Keratinocyte (primary cell): ENCODE measurements at regions not wholly inside any gene's neighbourhood (a gene's known extent, or its start where the extent isn't known, plus 50 kb on each side); places are given as distances from the start of the nearest gene placed in this dataset.

ENCODE experiments used
- DNase-seq: peaks from one replicate; pipeline ENCODE4 v3.0.0-alpha.2; 2011; ENCODE audit warnings: low read depth, missing footprints, low spot score
- FAIRE-seq: peaks from 2 replicates; lab custom pipeline; 2011; peaks lifted over from hg19 to GRCh38; lab: Jason Lieb, UNC
- H2AFZ ChIP-seq: 2 replicates; pipeline ENCODE4 v1.6.0; 2012; ENCODE audit warnings: low read length, control low read depth, inconsistent platforms; ENCODE audit not compliant: control insufficient read depth
- H3K27ac ChIP-seq: 2 replicates; pipeline ENCODE4 v1.5.1; 2011; ENCODE audit warnings: low read length; ENCODE audit not compliant: control insufficient read depth, insufficient read depth
- H3K27me3 ChIP-seq: 3 replicates; pipeline ENCODE4 v1.6.0; 2011; ENCODE audit warnings: low read length; ENCODE audit not compliant: control insufficient read depth, insufficient read depth; ENCODE audit errors: extremely low read depth
- H3K36me3 ChIP-seq, 2 experiments: 2 replicates in 1 of 2; 3 replicates in 1 of 2; pipeline ENCODE4 v1.5.1; 2011; ENCODE audit warnings: low read length in 2 of 2, mild to moderate bottlenecking in 1 of 2; ENCODE audit not compliant: control insufficient read depth in 2 of 2, insufficient read depth in 2 of 2; ENCODE audit errors: extremely low read depth in 1 of 2
- H3K4me1 ChIP-seq: 3 replicates; pipeline ENCODE4 v1.5.1; 2011; ENCODE audit warnings: low read length; ENCODE audit not compliant: control insufficient read depth, insufficient read depth; ENCODE audit errors: extremely low read depth
- H3K4me2 ChIP-seq: 3 replicates; pipeline ENCODE4 v1.6.0; 2011; ENCODE audit warnings: low read depth, low read length; ENCODE audit not compliant: control insufficient read depth, insufficient read depth; ENCODE audit errors: extremely low read depth
- H3K4me3 ChIP-seq, 3 experiments: fragments of 200-600 bp in 1 of 3; sonication (generic) in 1 of 3; 2 replicates in 2 of 3; 3 replicates in 1 of 3; pipeline ENCODE4 v1.5.1; 2011 to 2016; ENCODE audit warnings: low read length in 3 of 3, mild to moderate bottlenecking in 3 of 3, control low read depth in 2 of 3, inconsistent platforms in 1 of 3, low read depth in 1 of 3, mixed read lengths in 1 of 3, mixed run types in 1 of 3, moderate library complexity in 1 of 3; ENCODE audit not compliant: control insufficient read depth in 2 of 3, insufficient read depth in 2 of 3; ENCODE audit errors: extremely low read depth in 1 of 3
- H3K79me2 ChIP-seq: 2 replicates; pipeline ENCODE4 v1.6.0; 2012; ENCODE audit warnings: low read length; ENCODE audit not compliant: control insufficient read depth, insufficient read depth
- H3K9ac ChIP-seq: 3 replicates; pipeline ENCODE4 v1.6.0; 2011; ENCODE audit warnings: low read length; ENCODE audit not compliant: control insufficient read depth, insufficient read depth; ENCODE audit errors: extremely low read depth
- H3K9me1 ChIP-seq: 3 replicates; pipeline ENCODE4 v1.6.0; 2011; ENCODE audit warnings: low read length; ENCODE audit not compliant: control insufficient read depth, insufficient read depth; ENCODE audit errors: extremely low read depth
- H3K9me3 ChIP-seq: 2 replicates; pipeline ENCODE4 v1.5.1; 2012; ENCODE audit warnings: low read depth, low read length; ENCODE audit not compliant: control insufficient read depth
- H4K20me1 ChIP-seq: 3 replicates; pipeline ENCODE4 v1.6.0; 2011; ENCODE audit warnings: low read length; ENCODE audit not compliant: control insufficient read depth, insufficient read depth; ENCODE audit errors: extremely low read depth
- EZH2 ChIP-seq: IDR thresholded peaks from one replicate; pipeline ENCODE4 v1.6.1; 2012; ENCODE audit warnings: inconsistent platforms, mild to moderate bottlenecking, low read length, moderate library complexity
- dilution Hi-C: fragments of 300-500 bp; cut with MboI; formaldehyde crosslinking; loops from one replicate; pipeline ENCODE4 v1.7.0; 2020; ENCODE audit warnings: low sequenced_read_pairs; ENCODE audit not compliant: extremely low pct_ligation_motif_present
- TF ChIP-seq, protein P1 (sequence below), 3 experiments: IDR thresholded peaks in 1 of 3; conservative IDR thresholded peaks in 1 of 3; optimal IDR thresholded peaks in 1 of 3; 2 replicates in 2 of 3; 3 replicates in 1 of 3; pipeline versions ENCODE3 to v1.5.1; 2011; ENCODE audit warnings: low read length in 3 of 3, mild to moderate bottlenecking in 3 of 3, moderate library complexity in 2 of 3, control low read depth in 1 of 3, inconsistent platforms in 1 of 3; ENCODE audit not compliant: insufficient read depth in 2 of 3; ENCODE audit errors: extremely low read depth in 1 of 3

DNA sequence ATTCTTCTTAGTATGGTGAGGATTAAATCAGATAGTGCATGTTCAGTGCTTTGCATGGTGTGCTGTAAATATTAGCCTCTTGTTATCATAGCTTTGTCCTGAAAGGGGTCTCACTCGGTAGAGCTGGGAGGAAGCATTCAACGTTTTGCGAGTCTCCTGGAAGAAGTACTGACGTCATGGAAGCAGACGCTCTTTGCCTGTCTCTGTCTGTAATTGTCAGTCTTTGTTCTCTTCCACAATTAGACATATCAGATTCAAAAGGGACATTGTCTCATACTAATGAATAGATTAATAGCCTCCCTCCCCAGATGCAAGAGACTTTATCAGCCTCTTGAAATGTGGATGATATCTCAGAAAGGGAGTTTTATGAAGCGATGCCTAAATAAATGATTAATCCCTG lies 91.8 kb upstream of the CXCL14 start:
- dilution Hi-C loops: no loop called here
- H2AFZ ChIP-seq: no peak overlapping the region
- no peaks in the 10 kb centered on the region for H3K36me3 ChIP-seq
- peak overlapping the region; percentile 49 for H3K4me2 ChIP-seq
- H3K4me3 ChIP-seq: no peak overlapping the region
- no peaks in the 10 kb centered on the region for H3K79me2 ChIP-seq
- peak; percentile 52 for FAIRE-seq
- no peaks in the 10 kb centered on the region for H4K20me1 ChIP-seq
- peaks cover 16% of the 10 kb centered on the region for H3K4me1 ChIP-seq
- H3K9ac ChIP-seq: no peak overlapping the region
- H3K27me3 ChIP-seq: no peaks in the 10 kb centered on the region
- H3K27ac ChIP-seq: no peak overlapping the region
- TF ChIP-seq EZH2: no peak
- TF ChIP-seq, protein P1, sequence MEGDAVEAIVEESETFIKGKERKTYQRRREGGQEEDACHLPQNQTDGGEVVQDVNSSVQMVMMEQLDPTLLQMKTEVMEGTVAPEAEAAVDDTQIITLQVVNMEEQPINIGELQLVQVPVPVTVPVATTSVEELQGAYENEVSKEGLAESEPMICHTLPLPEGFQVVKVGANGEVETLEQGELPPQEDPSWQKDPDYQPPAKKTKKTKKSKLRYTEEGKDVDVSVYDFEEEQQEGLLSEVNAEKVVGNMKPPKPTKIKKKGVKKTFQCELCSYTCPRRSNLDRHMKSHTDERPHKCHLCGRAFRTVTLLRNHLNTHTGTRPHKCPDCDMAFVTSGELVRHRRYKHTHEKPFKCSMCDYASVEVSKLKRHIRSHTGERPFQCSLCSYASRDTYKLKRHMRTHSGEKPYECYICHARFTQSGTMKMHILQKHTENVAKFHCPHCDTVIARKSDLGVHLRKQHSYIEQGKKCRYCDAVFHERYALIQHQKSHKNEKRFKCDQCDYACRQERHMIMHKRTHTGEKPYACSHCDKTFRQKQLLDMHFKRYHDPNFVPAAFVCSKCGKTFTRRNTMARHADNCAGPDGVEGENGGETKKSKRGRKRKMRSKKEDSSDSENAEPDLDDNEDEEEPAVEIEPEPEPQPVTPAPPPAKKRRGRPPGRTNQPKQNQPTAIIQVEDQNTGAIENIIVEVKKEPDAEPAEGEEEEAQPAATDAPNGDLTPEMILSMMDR (optimal IDR thresholded peaks at IDR 0.05 in 1 of 3, IDR thresholded peaks at IDR 0.05 in 1 of 3, conservative IDR thresholded peaks at IDR 0.05 in 1 of 3; ENCODE audit: extremely low read depth in 1 of 3, insufficient read depth in 2 of 3, low read length in 3 of 3): no peak
- no peaks in the 10 kb centered on the region for H3K9me1 ChIP-seq
- no peaks in the 10 kb centered on the region for H3K9me3 ChIP-seq
- DNase-seq: no peak

DNA sequence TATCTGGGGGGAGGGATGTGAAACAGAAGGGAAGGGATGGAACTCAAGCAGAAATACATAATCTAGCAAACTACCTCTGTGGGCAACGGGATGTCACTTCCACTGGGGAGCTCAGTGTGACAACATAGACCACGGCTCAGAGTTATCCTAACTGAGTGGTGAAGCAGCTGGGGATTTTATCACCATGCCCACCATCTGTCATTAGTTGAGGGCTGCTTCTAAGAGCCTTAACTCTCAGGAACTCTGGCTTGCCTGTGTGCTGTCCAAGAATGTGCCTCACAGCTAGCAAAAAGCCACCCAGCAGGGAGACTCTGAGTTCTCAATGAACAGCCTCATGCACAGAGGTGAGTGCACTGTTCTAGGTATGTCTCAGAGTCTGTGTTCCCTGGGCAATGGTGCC lies 90.6 kb upstream of the CXCL14 start:
- Histone ChIP-seq H3K4me2 (no peak overlapping the region), H3K27me3 (no peaks in the 10 kb centered on the region), H3K9ac (no peak overlapping the region), H3K4me3 (no peak overlapping the region), H3K9me1 (no peaks in the 10 kb centered on the region), H3K4me1 (peaks cover 16% of the 10 kb centered on the region), H3K79me2 (no peaks in the 10 kb centered on the region), H3K36me3 (no peaks in the 10 kb centered on the region), H4K20me1 (no peaks in the 10 kb centered on the region), H3K9me3 (no peaks in the 10 kb centered on the region), H2AFZ (no peak overlapping the region), H3K27ac (no peak overlapping the region)
- DNase-seq (no peak), FAIRE-seq (peak; percentile 13)
- dilution Hi-C loops: no loop called here
- TF ChIP-seq, protein P1 (optimal IDR thresholded peaks at IDR 0.05 in 1 of 3, IDR thresholded peaks at IDR 0.05 in 1 of 3, conservative IDR thresholded peaks at IDR 0.05 in 1 of 3; ENCODE audit: extremely low read depth in 1 of 3, insufficient read depth in 2 of 3, low read length in 3 of 3): no peak
- TF ChIP-seq EZH2: no peak
